AG04450 (cell line): ENCODE measurements at regions not wholly inside any gene's neighbourhood (a gene's known extent, or its start where the extent isn't known, plus 50 kb on each side); places are given as distances from the start of the nearest gene placed in this dataset.

Experiments used
- CTCF ChIA-PET: fragments of 300-600, 350-600 bp; formaldehyde crosslinking; extraction: SDS; loops from one replicate; lab custom pipeline; 2022; ENCODE audit warnings: antibody characterized with exemption, inconsistent platforms; lab: Charles Lee
- POLR2A ChIA-PET: fragments of 350-600 bp; formaldehyde crosslinking; extraction: SDS; loops from one replicate; lab custom pipeline; 2021; ENCODE audit warnings: antibody characterized with exemption, inconsistent platforms; lab: Yijun Ruan, JAX
- DNase-seq: peaks from one replicate; pipeline ENCODE4 v3.0.0-alpha.2; 2011; ENCODE audit warnings: low read depth, low spot score
- H3K27ac ChIP-seq: one replicate; pipeline ENCODE4 v1.5.1; 2012; ENCODE audit warnings: low read depth, low read length, control low read depth
- H3K27me3 ChIP-seq: one replicate; pipeline ENCODE4 v1.6.0; 2012; ENCODE audit warnings: low read length; ENCODE audit not compliant: control insufficient read depth, insufficient read depth
- H3K4me3 ChIP-seq: 2 replicates; pipeline ENCODE4 v1.5.1; 2011; ENCODE audit warnings: mild to moderate bottlenecking, low read depth, low read length, control low read depth
- H3K9me3 ChIP-seq: 2 replicates; pipeline ENCODE4 v1.5.1; 2012; ENCODE audit warnings: low read length; ENCODE audit not compliant: control insufficient read depth, insufficient read depth
- CTCF ChIP-seq: IDR thresholded peaks from 2 replicates; pipeline ENCODE4 v1.5.1; 2011; ENCODE audit warnings: low read depth, low read length, control low read depth, inconsistent platforms

DNA sequence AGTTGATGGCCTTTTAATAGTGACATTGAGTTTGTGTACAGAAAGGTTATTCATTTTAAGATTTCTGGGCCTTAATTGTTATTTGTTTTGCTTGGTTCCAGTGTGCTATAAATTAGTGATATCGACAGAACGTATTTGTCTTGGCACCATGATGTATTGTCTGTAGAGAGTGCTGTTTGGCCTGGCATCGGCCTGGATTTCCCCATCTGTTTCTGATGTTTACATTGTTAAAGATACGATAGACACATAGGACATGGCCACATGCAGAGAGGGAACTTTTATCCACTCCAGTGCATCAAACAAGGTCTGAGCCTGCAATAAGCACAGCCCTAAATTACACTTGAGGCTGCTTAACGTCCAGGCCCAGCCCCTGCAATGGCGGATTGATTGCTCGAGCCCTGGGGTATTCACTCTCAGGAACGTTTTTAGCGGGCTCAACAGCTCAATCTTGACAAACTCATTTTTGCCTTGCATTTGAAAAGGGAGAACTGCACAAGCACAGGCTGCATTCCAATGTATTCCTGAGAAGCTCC is 144.7 kb downstream of the SLC4A3 start:
- CTCF ChIA-PET: no interaction called here
- H3K4me3 ChIP-seq: no peak overlapping the region
- DNase-seq: no peak
- no peak overlapping the region for H3K27ac ChIP-seq
- no peaks in the 10 kb centered on the region for H3K9me3 ChIP-seq
- no peak for TF ChIP-seq CTCF
- POLR2A ChIA-PET: no interaction called here
- H3K27me3 ChIP-seq: peaks cover 6% of the 10 kb centered on the region

GRCh38 chr2:219772697-219773096 is 145.3 kb downstream of the SLC4A3 start:
- H3K4me3 ChIP-seq: no peak overlapping the region
- DNase-seq: no peak
- CTCF ChIA-PET: no interaction called here
- H3K9me3 ChIP-seq: no peaks in the 10 kb centered on the region
- no peak for TF ChIP-seq CTCF
- POLR2A ChIA-PET: no interaction called here
- peaks cover 6% of the 10 kb centered on the region for H3K27me3 ChIP-seq
- H3K27ac ChIP-seq: no peak overlapping the region

DNA sequence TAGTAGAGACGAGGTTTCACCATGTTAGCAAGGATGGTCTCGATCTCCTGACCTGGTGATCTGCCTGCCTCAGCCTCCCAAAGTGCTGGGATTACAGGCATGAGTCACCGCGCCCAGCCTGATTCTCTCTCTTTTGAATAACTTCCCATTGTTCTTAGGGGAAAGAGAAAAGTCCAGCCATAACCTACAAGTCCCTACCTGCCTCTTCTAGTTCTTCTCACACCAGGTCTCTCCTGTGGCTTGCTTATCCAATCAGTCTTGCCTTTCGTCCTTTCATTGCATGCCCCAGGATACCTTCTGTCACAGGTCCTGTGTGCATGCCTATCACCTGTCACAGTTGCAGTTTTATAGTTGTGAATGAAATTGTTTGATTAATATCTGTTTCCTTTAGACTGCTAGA is 148.1 kb downstream of the SLC4A3 start:
- Histone ChIP-seq H3K9me3 (no peaks in the 10 kb centered on the region), H3K4me3 (no peak overlapping the region), H3K27ac (no peak overlapping the region), H3K27me3 (no peaks in the 10 kb centered on the region)
- no peak for TF ChIP-seq CTCF
- CTCF ChIA-PET: no interaction called here
- POLR2A ChIA-PET: no interaction called here
- DNase-seq: no peak

DNA sequence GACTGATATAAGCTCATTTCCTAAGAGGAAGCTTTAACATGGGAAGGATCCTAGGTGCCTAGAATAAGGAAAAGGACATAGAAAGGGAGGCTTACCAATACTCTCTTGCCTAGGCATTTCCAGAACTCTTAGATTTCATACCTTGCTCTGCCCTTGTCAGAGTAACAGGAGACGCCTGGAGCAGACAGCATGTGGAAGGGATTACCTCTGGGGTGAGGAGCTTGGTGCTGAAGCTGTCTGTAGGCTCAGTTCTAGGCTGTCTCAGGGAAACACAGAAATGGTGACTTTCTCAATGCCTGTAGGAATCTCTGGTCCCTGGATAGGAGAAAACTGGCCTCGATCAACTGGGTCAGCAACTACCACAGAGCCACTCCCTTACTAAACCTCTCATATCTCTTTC is 150.0 kb downstream of the SLC4A3 start:
- CTCF ChIA-PET: no interaction called here
- no peak overlapping the region for H3K27ac ChIP-seq
- no peak for TF ChIP-seq CTCF
- POLR2A ChIA-PET: no interaction called here
- H3K4me3 ChIP-seq: no peak overlapping the region
- H3K27me3 ChIP-seq: no peaks in the 10 kb centered on the region
- no peaks in the 10 kb centered on the region for H3K9me3 ChIP-seq
- no peak for DNase-seq

DNA sequence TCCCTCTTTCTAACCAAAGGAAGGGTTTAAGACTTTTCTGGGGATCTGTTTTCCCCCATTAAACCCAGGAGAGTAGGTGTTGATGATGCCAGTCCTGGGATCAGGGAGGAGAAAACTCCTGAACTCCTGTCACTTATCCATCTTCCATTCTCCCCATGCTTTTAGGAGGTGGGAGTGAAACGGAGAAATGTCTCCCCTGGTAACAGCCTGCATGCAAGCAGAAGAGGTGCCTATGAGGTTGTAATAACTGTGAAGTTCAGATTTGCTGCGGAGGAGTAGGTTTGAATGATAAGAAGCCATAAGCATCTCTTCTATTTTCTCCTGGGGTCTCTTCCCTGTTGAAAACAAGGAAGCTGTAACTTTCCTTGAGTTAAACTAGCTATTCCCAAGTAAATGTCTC is 150.8 kb downstream of the SLC4A3 start:
- TF ChIP-seq CTCF: no peak
- Histone ChIP-seq H3K4me3 (no peak overlapping the region), H3K27ac (no peak overlapping the region), H3K27me3 (no peaks in the 10 kb centered on the region), H3K9me3 (no peaks in the 10 kb centered on the region)
- ChIA-PET POLR2A (no interaction called here), CTCF (no interaction called here)
- no peak for DNase-seq
